Glutamatergic neuron (in vitro differentiated cells): ENCODE measurements at regions not wholly inside any gene's neighbourhood (a gene's known extent, or its start where the extent isn't known, plus 50 kb on each side); places are given as distances from the start of the nearest gene placed in this dataset.

Experiments
- DNase-seq: peaks from one replicate; pipeline ENCODE4 v3.0.0; 2022
- H3K27ac Mint-ChIP-seq: one replicate; pipeline ENCODE4 v1.8.0; 2020; ENCODE audit warnings: mild to moderate bottlenecking, mixed read lengths, inconsistent platforms; ENCODE audit not compliant: unreplicated experiment
- H3K27me3 Mint-ChIP-seq: one replicate; pipeline ENCODE4 v1.8.0; 2020; ENCODE audit warnings: mild to moderate bottlenecking, moderate library complexity, mixed read lengths, inconsistent platforms; ENCODE audit not compliant: unreplicated experiment
- H3K36me3 Mint-ChIP-seq: one replicate; pipeline ENCODE4 v1.8.0; 2020; ENCODE audit warnings: mild to moderate bottlenecking, mixed read lengths, inconsistent platforms; ENCODE audit not compliant: unreplicated experiment
- H3K4me1 Mint-ChIP-seq: one replicate; pipeline ENCODE4 v1.8.0; 2020; ENCODE audit warnings: mild to moderate bottlenecking, low read depth, mixed read lengths, inconsistent platforms; ENCODE audit not compliant: unreplicated experiment
- H3K4me3 Mint-ChIP-seq: one replicate; pipeline ENCODE4 v1.8.0; 2020; ENCODE audit warnings: mild to moderate bottlenecking, mixed read lengths, inconsistent platforms; ENCODE audit not compliant: unreplicated experiment
- H3K9me3 Mint-ChIP-seq: one replicate; pipeline ENCODE4 v1.8.0; 2020; ENCODE audit warnings: mild to moderate bottlenecking, moderate library complexity, mixed read lengths, inconsistent platforms; ENCODE audit not compliant: unreplicated experiment
- CTCF ChIP-seq: fragments of 200-600 bp; sonication (generic); IDR thresholded peaks from one replicate; pipeline ENCODE4 v1.5.0; 2021; ENCODE audit not compliant: partially characterized antibody, unreplicated experiment

GRCh38 chr2:109046925-109047508 lies 58.0 kb upstream of the EDAR start:
- H3K4me1 Mint-ChIP-seq: no peaks in the 10 kb centered on the region
- no peak for DNase-seq
- TF ChIP-seq CTCF: no peak
- H3K27me3 Mint-ChIP-seq: peaks cover 4% of the 10 kb centered on the region
- H3K9me3 Mint-ChIP-seq: no peaks in the 10 kb centered on the region
- no peaks in the 10 kb centered on the region for H3K36me3 Mint-ChIP-seq
- H3K27ac Mint-ChIP-seq: no peak overlapping the region
- H3K4me3 Mint-ChIP-seq: no peak overlapping the region

- H3K4me1 Mint-ChIP-seq: no peaks in the 10 kb centered on the region
- H3K9me3 Mint-ChIP-seq: no peaks in the 10 kb centered on the region
- DNase-seq: no peak
- no peaks in the 10 kb centered on the region for H3K36me3 Mint-ChIP-seq
- no peak overlapping the region for H3K27ac Mint-ChIP-seq
- no peak overlapping the region for H3K4me3 Mint-ChIP-seq
- peaks cover 4% of the 10 kb centered on the region for H3K27me3 Mint-ChIP-seq
- TF ChIP-seq CTCF: no peak
These were observed 56.5 kb upstream of the EDAR start for GRCh38 chr2:109045505-109045904.

- DNase-seq: no peak
- H3K27me3 Mint-ChIP-seq: peaks cover 3% of the 10 kb centered on the region
- no peak overlapping the region for H3K27ac Mint-ChIP-seq
- H3K4me3 Mint-ChIP-seq: no peak overlapping the region
- H3K36me3 Mint-ChIP-seq: no peaks in the 10 kb centered on the region
- H3K9me3 Mint-ChIP-seq: peaks cover 2% of the 10 kb centered on the region
- no peak for TF ChIP-seq CTCF
- H3K4me1 Mint-ChIP-seq: no peaks in the 10 kb centered on the region
These were observed 50.0 kb upstream of the EDAR start for GRCh38 chr2:109038992-109039391.
